Type B pancreatic cell (in vitro differentiated cells): ENCODE measurements at regions not wholly inside any gene's neighbourhood (a gene's known extent, or its start where the extent isn't known, plus 50 kb on each side); places are given as distances from the start of the nearest gene placed in this dataset.

Source experiments
- DNase-seq: peaks from one replicate; pipeline ENCODE4 v3.0.0; 2021; ENCODE audit warnings: mixed read lengths; ENCODE audit not compliant: unreplicated experiment; ENCODE audit errors: extremely low spot score
- H3K27ac Mint-ChIP-seq: 2 replicates; pipeline ENCODE4 v1.8.0; 2021; ENCODE audit warnings: mild to moderate bottlenecking, mixed read lengths
- H3K27me3 Mint-ChIP-seq: 2 replicates; pipeline ENCODE4 v1.8.0; 2021; ENCODE audit warnings: mixed read lengths
- H3K36me3 Mint-ChIP-seq: 2 replicates; pipeline ENCODE4 v1.8.0; 2021; ENCODE audit warnings: mixed read lengths
- H3K4me1 Mint-ChIP-seq: one replicate; pipeline ENCODE4 v1.8.0; 2021; ENCODE audit warnings: mixed read lengths; ENCODE audit not compliant: unreplicated experiment
- H3K4me3 Mint-ChIP-seq: 2 replicates; pipeline ENCODE4 v1.8.0; 2021; ENCODE audit warnings: mild to moderate bottlenecking, mixed read lengths
- H3K9me3 Mint-ChIP-seq: 2 replicates; pipeline ENCODE4 v1.8.0; 2021; ENCODE audit warnings: mixed read lengths
- CTCF ChIP-seq: fragments of 200-600 bp; sonication (generic); conservative IDR thresholded peaks from 2 replicates; pipeline ENCODE4 v1.5.0; 2021; ENCODE audit warnings: antibody characterized with exemption, mild to moderate bottlenecking

DNA sequence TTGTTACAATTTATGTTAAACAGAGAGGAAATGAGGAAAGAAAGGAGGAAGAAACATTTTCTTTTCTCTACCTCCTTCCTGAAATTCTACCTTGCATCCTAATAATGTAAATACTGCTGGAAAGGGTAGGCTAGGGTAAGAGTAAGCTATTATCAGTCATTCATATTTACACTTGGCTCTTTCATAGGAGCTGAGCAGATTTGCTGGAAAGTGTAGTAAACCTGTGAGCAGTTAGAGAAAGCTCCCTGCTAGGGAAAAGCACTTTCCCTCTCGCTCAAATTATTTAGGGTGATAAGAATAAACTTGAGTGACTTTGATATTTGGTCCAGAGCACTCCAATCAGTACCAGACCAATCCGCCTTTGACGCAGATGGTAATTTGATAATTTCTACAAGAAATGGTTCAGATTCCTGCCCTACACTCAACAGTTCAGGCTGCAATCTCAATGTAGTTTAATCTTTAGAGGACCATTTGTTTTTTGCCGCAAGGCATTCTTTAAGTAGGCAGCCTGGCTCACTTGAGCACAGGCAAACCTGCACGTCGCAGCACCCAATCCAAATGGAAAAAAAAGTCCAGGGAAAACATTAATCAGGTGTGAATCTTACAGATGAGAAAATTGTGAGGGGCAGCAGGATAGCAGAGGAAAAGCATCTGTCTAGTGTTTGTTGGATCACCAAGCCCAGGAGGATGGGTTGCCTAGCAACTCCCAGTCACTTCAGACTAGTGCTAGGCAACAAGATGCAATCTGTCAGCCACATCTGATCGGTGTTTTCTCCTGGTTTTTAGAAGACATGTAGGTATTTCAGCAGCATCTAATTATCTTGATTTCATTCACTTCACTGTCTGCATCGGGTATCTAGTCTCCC, 68.6 kb upstream of the KL start:
- TF ChIP-seq CTCF, result no peak
- no peak for DNase-seq
- Mint-ChIP-seq H3K4me3 (no peak overlapping the region), H3K27ac (peak overlapping the region; percentile 46), H3K36me3 (no peaks in the 10 kb centered on the region), H3K27me3 (peaks cover 3% of the 10 kb centered on the region), H3K9me3 (peaks cover 14% of the 10 kb centered on the region), H3K4me1 (peaks cover 7% of the 10 kb centered on the region)

DNA sequence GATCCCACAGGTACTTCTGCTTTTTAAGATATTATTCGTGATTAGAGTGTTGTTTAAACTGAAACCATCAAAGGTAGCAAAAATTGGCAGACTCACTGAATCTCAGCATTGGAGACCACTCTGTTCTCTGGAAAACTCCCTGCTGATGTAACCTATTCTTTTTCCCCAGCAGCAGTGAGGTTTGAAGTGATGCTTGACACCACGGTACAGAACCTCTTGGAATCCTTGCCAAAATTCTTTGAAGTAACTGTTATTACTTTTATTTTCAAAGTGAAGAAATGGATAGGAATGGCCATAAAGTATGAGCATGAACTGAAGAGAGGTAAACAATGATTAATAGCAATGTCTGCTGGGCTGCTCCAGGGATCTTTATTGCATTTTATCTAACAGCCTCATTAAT, 66.4 kb upstream of the KL start:
- Mint-ChIP-seq H3K9me3 (peaks cover 13% of the 10 kb centered on the region), H3K4me3 (no peak overlapping the region), H3K36me3 (no peaks in the 10 kb centered on the region), H3K27ac (no peak overlapping the region), H3K4me1 (peaks cover 11% of the 10 kb centered on the region), H3K27me3 (peaks cover 6% of the 10 kb centered on the region)
- TF ChIP-seq CTCF, result no peak
- DNase-seq, result no peak

DNA sequence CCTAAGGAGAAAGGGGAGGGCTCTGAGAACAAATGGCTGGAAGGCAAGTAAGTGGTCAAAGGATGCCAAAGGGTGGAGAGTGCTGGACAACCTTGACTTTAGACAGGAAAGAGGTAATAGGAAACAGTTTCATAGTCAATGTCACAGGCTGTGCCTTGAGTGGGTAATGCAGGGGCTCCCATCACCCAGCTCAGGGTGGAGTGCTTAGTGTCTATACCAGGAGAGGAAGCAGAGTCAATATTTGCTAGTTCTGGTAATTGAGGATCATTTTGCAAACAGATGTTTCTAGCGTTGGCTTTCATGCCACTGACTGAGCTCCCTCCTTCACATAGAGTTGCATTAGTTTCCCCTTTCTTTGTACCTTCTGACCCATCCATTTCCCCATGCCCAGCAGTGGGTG, 64.6 kb upstream of the KL start:
- Mint-ChIP-seq H3K36me3 (no peaks in the 10 kb centered on the region), H3K4me1 (peaks cover 23% of the 10 kb centered on the region), H3K27me3 (peaks cover 6% of the 10 kb centered on the region), H3K27ac (no peak overlapping the region), H3K4me3 (no peak overlapping the region), H3K9me3 (peaks cover 4% of the 10 kb centered on the region)
- no peak for TF ChIP-seq CTCF
- DNase-seq, result no peak

GRCh38 chr13:32955881-32956594, 60.2 kb upstream of the KL start:
- no peak for TF ChIP-seq CTCF
- peaks cover 11% of the 10 kb centered on the region for H3K27me3 Mint-ChIP-seq
- H3K27ac Mint-ChIP-seq, result no peak overlapping the region
- peaks cover 8% of the 10 kb centered on the region for H3K9me3 Mint-ChIP-seq
- no peaks in the 10 kb centered on the region for H3K36me3 Mint-ChIP-seq
- H3K4me3 Mint-ChIP-seq, result no peak overlapping the region
- H3K4me1 Mint-ChIP-seq, result peaks cover 16% of the 10 kb centered on the region
- DNase-seq, result no peak

GRCh38 chr13:32956595-32956933, 59.7 kb upstream of the KL start:
- H3K4me1 Mint-ChIP-seq, result peaks cover 16% of the 10 kb centered on the region
- peaks cover 8% of the 10 kb centered on the region for H3K27me3 Mint-ChIP-seq
- no peak for TF ChIP-seq CTCF
- H3K36me3 Mint-ChIP-seq, result no peaks in the 10 kb centered on the region
- no peak for DNase-seq
- no peak overlapping the region for H3K27ac Mint-ChIP-seq
- H3K9me3 Mint-ChIP-seq, result peaks cover 8% of the 10 kb centered on the region
- no peak overlapping the region for H3K4me3 Mint-ChIP-seq
